NCI-H2171 treated with DMSO at 0.1 percent for 48 hours (cell line): ENCODE measurements at regions not wholly inside any gene's neighbourhood (a gene's known extent, or its start where the extent isn't known, plus 50 kb on each side); places are given as distances from the start of the nearest gene placed in this dataset.
"Not testable (repeated sequence)": the region's sequence is repeated elsewhere in the genome, so short reads cannot be mapped to it uniquely, and the experiment has no call there.

Source experiments
- DNase-seq: peaks from one replicate; lab custom pipeline; 2025; lab: John Stamatoyannopoulos, UW

DNA sequence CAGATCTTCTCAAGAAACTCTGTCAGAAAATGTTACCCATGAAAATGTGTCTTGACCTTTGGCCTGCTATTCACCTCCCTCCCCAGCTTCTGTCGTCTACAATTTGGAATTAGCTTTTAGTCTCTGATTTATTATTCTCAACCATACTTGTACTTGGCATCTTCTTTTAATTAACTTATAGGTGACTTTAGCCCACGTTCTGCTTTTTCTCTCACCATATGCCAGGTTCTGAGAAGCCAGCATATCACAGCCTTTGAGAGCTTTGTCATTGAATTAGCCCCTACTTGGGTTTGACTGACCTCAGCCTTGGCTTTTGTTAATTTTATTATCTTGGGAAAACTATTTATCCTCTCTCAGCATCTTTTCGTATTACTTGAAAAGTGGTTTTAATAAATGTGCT lies 355.9 kb downstream of the OXSM start:
- no peak for DNase-seq

DNA sequence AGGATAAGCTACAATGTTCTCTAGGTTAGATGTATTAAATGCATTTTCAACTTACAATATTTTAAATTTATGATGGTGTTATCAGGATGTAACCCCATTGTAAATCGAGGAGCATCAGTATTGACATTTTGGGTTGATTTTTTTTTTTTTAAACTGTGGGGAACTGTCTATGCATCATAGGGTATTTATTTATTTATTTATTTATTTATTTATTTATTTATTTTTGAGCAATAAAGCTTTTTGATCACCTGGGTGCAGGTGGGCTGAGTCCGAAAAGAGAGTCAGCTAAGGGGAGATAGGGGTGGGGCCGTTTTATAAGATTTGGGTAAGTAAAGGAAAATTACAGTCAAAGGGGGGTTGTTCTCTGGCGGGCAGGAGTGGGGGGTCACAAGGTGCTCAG lies 367.5 kb downstream of the OXSM start:
- DNase-seq: not testable (repeated sequence)

DNA sequence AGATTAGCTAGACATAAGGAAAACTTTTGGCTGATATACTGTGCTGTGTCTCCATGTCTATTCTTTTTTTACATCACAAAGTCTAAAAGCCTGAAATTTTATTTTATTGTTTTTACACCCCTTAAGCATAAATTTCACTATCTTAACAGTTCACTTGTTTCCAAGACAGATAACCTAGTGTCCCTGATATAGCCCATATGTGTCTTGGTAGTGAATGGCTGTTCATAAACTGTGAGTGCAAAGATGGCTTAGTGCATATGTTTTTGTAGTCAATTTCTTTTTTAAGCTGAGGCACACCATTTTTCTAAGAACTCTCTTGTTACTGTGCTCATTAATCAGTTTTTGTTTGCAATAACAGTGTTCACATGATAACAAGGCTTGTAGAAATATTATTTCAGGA lies 381.1 kb downstream of the OXSM start:
- no peak for DNase-seq

DNA sequence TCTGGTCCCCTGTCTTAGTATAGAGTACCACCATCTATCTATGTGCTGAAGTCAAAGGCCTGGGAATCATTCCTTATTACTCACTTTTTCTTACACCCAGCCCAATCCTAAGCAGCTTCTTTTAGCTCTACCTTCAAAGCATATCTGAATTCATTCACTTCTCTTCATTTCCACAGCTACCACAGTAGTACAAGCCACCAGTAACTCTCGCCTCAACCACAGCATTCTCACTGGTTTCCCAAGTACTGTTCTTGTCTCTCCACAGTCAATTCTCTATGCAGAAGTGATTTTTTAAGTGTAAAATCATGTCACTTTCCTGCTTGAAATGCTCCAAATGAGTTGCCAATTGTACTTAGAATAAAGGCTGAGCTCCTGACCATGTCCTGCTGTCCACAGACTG lies 401.7 kb downstream of the OXSM start:
- no peak for DNase-seq

DNA sequence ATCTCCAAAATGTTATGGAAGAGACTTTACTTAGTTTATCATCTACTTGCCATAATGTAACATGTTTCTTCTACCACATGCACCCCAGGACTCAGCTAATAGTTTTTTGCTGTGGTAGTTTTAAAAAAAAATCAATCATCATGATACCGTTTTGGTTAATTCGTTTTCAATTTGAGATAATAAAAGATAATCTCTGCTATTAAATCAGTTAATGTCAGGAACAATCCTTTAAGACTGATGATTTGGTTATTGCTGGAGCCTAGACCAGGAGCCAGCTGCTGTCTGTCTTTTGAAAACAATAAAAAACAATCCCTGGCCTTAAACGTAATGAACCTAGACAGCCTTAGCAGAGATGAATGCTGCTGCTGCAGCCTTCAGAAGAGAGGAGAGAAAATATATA lies 403.7 kb downstream of the OXSM start:
- no peak for DNase-seq

DNA sequence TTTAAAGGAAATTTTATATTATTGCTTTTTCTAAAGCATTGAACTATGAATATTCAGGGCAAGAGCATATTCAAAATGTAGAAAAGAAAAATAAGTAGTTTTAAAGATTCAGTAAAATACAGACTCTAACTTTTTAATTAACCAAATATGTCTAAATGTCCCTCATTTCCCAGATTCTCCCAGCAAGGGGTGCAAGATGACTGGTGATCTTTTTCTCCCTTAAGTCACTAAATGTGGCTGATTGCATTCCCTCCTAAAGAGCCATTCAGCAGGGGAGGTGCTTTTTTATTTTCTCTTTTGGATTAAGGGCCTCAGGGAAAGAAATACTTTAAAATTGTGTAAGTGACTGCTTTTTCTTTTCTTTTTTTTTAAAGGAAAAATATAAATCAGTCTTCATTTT lies 406.9 kb downstream of the OXSM start:
- DNase-seq: no peak

DNA sequence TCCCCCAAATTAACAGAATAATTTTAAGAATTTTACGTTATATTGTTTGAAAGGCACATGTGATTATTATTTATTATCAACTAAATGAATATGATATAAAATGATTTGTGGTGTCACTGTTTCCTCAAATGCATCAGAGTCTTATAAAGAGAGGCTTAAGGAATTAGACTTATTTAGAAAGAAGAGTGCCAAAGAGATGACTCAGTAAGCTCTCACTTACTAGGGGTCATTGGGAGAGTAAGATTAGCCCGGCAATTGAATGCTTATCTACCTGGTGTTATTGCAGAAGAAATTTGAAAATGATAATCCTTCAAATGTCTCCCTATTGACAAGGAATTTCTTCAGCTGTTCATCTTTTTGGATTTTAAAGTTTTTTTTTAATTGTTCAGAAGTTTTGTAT lies 408.7 kb downstream of the OXSM start:
- no peak for DNase-seq

DNA sequence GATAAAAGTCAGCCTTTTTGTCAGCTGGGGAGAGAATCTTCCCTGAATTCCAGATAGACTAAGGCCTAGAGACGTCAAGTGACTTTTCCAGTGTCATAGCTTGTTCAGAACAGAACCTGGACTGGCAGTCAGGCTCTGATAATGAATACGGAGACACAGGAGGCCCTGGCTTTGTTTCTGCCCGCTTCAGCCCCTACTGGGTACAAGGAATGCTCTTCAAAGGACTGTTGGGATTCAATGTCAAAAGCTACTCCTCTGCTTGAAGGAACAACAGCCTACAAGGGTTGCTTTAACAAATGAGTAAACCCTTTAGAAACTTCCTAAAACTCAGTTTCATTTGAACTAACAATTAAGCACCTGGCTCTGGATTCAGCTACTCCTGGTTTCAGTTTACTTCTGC lies 412.3 kb downstream of the OXSM start:
- DNase-seq: no peak

DNA sequence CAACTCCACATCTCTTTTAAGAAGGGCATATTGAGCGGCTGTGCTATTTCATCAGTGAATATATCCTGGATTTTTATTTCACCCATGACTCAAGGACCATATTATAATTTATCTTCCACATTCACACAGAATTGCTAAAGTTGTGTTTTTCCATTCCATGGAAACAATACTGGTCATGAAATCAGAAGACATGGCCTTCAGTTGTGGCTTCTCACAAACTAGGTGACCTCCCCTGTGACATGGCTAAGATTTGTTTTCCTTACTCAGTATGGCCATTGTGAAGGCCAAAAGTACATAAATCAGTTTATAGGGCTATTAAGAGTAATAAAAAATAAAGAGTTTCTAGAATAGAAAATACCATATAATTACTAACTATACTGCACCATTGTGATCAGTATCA lies 415.6 kb downstream of the OXSM start:
- DNase-seq: no peak

DNA sequence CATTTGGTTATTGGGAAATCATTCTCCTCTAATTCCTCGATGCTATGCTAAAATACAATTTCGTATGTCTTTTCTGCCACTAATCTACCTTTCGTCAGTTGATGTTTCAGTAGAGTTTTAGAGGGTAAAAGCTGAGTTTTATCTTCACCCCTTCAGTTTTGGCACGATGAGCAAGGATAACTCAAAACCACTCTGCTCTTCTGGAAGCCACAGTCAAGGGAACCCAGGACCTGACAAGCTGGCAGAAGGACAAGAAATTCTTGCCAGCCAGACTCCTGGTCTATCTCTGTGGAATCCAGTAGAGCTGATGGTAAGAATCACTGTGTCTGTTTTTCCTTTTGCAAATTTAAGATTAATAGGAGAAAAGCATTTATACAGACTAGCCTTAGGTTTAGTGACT lies 414.4 kb upstream of the LRRC3B start:
- no peak for DNase-seq

DNA sequence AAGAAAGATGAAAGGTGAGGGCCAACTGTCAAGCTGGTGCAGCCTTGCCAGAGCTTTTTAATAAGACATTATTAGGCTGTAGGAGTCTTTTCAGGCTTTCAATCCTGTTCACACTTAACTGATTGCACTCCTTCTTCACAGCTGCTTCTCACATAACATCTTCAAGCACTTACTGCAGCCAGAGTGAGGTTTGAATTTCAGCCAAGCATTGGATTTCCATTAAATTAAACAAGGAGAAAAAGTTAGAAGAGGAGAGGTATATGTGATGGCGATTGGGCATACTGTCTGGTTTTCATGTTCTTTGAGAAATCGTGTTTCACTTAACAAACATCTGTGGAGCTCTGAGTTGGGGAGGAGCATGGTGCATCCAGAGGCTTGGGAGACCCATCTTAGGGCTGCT lies 392.8 kb upstream of the LRRC3B start:
- no peak for DNase-seq

DNA sequence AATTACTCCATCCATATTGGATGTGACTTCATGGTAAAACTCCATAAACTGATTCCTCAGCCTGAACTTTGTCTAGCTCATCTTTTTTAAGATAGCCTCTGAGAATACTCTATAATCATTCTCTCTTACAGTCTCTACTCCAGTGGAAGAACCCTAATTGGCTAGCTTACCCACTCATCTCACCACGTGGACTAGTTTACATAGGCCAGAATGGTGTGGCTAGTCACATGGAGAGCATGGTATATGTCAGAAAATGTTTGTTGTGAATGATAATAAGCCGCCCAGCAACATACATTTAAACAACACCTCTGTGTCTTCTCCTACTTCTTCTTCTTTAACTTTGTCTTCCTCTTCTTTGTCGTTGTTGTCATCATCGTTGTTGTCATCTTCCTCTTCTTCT lies 389.2 kb upstream of the LRRC3B start:
- no peak for DNase-seq

DNA sequence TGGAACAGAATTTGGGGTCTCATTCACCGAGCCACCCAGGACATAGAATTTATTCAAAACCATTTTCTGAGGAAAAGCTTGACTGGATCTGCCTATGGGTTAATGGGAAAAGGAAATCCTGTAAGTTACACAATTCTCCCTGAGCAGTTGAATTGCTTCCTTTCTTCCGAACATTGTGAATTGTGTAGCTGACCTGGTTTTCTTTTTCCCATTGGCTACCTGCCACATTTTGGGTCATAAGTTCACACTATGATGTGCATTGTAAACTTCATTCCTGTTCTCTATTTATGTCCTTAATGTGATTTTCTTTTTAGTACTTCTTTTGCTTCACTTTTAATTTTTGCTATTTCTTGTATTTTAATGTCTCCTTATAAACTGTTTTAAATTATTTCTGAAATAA lies 386.0 kb upstream of the LRRC3B start:
- DNase-seq: no peak

DNA sequence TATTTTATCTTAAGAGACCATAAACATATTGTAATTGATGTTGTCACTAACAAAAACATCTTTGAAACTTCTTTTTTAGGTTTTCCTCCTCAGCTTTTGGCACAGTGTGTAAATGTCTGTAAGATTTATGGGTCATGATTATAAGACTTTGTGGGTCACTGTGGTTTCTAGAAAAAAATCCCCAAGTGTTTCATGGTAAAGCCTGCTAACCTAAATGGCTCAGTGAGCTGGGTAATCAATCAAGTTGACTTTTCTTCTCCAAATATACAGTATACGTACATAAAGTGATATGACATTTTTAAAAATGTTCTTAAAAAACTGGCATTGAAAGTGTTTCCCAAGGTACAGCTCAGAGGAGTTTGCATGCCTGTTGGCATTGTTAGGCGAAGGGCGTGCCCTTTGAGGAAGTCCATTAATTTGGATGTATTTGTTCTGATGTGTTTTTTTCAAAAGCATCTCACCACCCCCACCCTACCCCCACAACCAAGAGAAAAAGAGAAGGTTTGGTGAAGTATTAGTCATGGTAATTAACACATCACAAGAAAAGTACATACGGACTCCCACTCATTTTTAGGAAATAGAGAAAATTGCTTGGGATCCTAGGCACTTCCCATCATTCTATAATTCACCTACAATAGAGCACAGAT lies 385.4 kb upstream of the LRRC3B start:
- DNase-seq: no peak

DNA sequence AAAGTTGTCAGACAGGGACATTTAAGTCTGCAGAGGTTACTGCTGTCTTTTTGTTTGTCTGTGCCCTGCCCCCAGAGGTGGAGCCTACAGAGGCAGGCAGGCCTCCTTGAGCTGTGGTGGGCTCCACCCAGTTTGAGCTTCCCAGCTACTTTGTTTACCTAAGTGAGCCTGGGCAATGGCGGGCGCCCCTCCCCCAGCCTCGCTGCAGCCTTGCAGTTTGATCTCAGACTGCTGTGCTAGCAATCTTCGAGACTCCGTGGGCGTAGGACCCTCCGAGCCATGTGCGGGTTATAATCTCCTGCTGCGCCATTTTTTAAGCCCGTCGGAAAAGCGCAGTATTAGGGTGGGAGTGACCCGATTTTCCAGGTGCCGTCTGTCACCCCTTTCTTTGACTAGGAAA lies 378.0 kb upstream of the LRRC3B start:
- DNase-seq: not testable (repeated sequence)

DNA sequence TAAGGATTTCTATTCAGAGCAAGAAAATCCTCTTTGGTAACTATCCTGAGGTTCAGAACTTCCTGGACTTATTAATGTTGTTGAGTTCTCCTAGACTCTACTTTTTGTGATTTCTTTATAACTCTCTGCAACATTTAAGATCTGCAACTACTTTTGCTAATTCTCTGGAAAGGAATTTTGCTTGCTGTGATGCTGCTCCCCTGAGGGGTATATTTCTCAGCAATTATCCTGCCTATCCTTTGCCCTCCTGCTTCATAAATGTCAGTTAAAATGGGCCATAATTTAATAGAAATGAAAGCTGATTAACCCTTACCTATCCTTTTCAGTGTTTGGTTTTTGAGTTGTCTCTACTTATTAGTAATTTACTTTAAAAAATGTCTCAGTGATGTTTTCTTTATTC lies 377.3 kb upstream of the LRRC3B start:
- DNase-seq: no peak

DNA sequence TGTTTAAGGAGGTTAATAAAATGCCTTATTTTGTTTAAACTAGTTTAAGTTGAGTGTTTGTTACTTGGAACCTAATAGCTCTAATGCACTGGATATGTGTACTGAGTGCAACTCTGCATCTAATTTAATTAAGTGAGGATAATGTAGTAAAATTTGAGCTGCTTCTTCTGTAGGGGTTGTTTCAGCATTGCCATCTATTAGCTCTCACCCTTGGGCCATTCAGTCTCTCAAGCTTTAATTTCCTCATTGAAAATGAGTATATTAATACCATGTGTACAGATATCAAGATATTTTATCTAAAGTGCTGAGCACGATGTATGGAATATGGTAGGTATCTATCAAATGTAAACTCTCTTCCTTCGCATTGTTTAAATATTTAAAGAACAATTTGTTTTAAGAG lies 375.7 kb upstream of the LRRC3B start:
- no peak for DNase-seq

DNA sequence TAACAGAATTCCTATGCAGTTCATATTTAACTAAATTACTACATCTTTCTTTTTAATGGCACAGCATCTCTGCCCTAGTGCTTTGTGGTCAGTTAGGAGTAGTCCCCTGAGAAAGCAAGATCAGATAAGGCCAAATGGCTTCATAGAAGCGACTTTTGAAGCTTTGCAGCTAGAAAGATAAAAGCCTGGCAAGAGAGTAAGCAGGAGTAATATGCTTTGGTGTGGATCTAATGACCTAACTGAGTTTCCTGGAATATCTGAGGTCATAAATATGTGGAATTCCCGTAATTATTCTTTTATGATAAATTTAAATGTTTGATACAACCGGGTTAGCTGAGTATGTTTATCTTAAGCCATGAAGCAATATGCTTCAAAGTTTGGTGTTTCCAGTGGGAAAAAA lies 374.9 kb upstream of the LRRC3B start:
- DNase-seq: no peak

DNA sequence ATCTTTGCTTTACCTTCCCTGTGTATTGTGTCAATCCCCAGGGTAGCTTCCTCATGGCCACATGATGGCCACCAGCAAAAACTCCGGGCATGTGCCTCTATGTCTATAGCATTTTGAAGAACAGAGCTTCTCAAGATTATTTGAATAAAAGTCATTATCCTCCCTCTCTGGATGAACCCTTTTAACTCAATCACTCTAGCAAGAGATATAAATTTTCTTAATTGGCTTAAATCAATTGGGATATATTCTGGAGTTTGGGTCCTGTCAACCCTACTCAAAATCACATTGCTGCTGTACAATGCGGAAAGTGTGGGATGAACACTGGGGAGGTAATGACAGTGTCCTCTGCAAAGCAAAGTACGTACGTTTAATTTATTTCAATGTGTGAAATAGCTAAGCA lies 370.6 kb upstream of the LRRC3B start:
- no peak for DNase-seq

DNA sequence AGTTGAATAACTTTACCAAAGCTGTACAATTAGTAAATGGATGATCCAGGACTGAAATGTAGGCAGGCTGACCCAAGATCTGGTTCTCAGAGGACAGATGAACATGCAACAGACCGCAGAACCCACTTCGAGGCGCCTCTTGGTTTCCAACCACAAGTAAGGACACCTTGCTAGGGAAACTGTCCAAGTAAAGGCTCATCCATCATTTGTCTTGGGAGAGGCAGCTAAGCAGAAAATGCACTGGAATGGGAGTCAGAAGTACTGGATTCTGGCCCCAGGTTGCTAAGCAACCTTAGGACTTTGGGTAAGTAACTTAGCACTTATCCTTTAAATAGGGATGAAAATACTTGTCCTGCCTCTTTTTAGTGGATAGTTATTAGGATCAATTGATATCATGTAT lies 366.3 kb upstream of the LRRC3B start:
- DNase-seq: no peak

DNA sequence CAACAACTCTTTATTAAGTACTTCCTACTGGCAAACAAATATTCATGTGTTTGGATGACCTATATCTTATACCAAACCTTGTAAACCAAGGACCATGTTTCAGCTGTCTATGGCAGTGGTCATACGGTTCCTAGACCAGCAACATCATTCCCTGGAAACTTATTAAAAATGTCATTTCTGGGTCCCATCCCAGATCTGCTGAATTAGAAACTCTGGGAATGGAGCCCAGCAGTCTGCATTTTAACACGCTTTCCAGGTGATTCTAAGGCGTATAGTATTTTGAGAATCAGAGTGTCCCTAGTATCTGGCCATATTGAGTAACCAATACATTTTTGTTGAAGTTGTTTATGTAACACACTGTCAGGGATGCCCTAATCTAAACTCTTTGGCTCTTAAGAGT lies 363.4 kb upstream of the LRRC3B start:
- DNase-seq: no peak

DNA sequence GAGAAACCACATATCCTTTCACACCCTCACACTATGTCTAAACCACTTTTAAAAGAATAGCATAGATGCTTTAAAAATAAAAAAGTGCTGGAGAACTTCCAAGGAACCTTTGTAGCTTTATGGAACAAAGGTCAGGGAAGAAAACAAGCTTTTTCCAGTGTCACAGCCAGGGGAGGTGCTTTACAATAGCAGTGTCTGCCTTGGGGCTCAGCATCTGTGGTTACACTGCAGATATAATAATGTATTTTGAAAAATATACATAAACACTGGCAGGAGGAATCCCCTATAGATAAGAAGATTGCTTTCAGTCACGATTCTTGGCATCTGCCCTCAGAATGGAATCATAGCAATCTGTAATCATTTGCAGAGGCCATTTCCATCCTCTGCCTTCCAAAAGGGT lies 362.4 kb upstream of the LRRC3B start:
- DNase-seq: no peak

DNA sequence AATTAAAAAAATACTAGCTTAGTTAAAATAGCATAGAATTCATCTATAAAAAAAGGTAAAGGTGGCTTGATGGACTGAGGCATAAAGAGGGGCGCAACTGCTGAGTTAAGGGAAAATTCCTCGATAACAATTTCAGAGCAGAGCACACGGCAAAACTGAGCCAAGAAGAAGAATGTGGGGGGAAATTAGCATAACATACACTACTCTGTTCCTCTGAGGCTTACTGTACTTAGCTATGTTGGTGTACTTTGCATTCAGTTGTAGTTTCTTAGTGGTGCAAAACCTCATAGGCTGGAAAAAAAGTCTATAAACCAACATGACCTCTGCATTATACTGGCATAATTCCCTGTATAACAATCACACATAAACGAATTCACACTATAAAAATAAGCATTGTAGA lies 357.9 kb upstream of the LRRC3B start:
- no peak for DNase-seq

DNA sequence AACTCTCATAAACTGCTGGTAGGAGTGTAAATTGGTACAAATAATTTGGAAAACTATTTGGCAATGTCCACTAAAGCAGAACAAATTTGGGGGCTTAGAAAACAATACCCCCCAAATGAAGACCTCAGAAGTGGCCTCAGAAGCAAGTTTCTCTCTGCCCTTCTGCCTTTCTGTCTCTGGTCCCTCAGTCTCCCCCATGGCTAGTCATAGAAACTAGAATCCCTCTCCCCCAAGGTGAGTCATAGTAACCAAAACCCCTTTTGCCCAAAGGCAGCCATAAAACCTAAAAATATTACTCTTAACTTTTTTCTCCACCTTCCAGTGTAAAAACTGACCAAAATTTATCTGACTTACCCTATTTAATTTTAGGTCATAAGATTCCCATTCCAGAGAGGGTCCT lies 350.7 kb upstream of the LRRC3B start:
- DNase-seq: no peak

DNA sequence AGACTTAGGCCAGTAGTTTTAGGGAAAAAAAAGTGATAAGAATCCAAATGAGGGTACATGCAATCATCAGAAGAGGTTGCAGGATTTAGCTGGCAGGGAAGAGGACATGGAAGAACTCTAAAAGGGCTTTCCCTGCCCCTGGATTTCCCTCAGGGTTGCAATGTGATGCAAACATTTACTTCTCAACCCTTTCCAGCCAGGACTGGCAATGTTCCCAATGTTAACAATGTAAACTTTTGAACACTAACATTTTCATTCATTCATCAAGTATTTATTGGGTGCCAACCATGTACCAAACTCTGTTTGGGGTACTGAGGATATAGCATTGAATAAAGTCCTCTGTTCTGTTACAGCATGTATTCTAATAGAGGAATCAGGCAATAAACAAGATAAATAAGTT lies 349.4 kb upstream of the LRRC3B start:
- DNase-seq: no peak
